Gastrocnemius medialis (tissue), 4 donors: ENCODE measurements at regions not wholly inside any gene's neighbourhood (a gene's known extent, or its start where the extent isn't known, plus 50 kb on each side); places are given as distances from the start of the nearest gene placed in this dataset.

Experiments used
- POLR2A ChIP-seq, 2 donors: fragments of 450-650 bp; IDR thresholded peaks; one replicate each; pipeline ENCODE4 v1.6.1; 2017; ENCODE audit warnings: antibody characterized with exemption in 2 of 2, mild to moderate bottlenecking in 2 of 2, moderate library complexity in 2 of 2
- TF ChIP-seq, protein P1 (sequence below), 5 experiments: fragments of 450-650 bp in 3 of 5; fragments of 200-600 bp in 2 of 5; sonication (generic) in 2 of 5; IDR thresholded peaks in 4 of 5; conservative IDR thresholded peaks in 1 of 5; 1 replicate in 4 of 5; 2 replicates in 1 of 5; pipeline ENCODE4 v1.5.1; 2016 to 2019; ENCODE audit warnings: antibody characterized with exemption in 5 of 5, mild to moderate bottlenecking in 3 of 5, moderate library complexity in 3 of 5

DNA sequence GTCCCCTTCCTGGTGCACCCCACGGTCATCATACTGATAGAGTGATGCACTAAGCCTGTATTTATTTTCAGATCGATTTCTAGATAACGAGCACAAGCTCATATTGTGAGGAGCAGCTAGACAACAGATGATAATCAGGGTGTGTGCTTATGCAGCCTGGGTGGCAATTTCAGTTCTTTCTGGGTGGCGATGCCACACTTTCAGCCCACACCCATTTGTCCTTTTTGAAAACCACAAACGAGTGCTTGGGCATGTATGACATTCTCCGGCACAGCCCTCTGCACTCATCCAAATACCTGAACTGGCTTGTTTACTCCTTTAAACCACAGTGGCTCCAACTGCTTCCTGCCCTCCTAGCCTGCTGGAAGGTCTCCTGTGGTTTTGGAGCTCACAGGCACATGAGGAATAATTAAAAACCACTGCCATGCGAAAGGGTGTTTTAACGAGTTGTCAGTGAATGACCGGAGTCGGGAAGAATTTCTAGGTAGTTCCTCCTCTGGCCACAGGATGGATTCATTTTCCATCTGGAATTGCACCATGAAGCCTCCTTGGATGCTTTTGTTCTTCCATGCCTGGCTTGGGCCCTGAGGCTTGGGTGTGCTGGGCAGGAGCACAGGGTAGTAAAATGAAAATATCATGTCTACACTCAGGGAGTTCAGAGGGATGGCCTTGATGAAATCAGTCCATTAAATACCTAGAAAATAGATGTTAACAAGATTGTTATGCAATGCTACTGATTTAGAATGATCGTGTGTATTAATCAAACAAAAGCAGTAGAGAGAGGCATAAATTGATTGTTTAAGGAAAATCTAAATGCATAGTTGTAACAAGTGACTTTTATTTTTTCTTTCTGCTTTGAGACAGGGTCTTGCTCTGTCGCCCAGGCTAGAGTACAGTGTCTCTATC is 52.4 kb upstream of the ITGB1 start:
- TF ChIP-seq, protein P1, sequence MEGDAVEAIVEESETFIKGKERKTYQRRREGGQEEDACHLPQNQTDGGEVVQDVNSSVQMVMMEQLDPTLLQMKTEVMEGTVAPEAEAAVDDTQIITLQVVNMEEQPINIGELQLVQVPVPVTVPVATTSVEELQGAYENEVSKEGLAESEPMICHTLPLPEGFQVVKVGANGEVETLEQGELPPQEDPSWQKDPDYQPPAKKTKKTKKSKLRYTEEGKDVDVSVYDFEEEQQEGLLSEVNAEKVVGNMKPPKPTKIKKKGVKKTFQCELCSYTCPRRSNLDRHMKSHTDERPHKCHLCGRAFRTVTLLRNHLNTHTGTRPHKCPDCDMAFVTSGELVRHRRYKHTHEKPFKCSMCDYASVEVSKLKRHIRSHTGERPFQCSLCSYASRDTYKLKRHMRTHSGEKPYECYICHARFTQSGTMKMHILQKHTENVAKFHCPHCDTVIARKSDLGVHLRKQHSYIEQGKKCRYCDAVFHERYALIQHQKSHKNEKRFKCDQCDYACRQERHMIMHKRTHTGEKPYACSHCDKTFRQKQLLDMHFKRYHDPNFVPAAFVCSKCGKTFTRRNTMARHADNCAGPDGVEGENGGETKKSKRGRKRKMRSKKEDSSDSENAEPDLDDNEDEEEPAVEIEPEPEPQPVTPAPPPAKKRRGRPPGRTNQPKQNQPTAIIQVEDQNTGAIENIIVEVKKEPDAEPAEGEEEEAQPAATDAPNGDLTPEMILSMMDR (IDR thresholded peaks at IDR 0.05 in 4 of 5, conservative IDR thresholded peaks at IDR 0.05 in 1 of 5): no peak
- no peak for TF ChIP-seq POLR2A (IDR thresholded peaks at IDR 0.05)
